AG04449 (cell line): ENCODE measurements at regions not wholly inside any gene's neighbourhood (a gene's known extent, or its start where the extent isn't known, plus 50 kb on each side); places are given as distances from the start of the nearest gene placed in this dataset.

Source experiments
- CTCF ChIA-PET: fragments of 350-600 bp; formaldehyde crosslinking; extraction: SDS; loops from one replicate; lab custom pipeline; 2021; ENCODE audit warnings: antibody characterized with exemption; lab: Yijun Ruan, JAX
- POLR2A ChIA-PET: fragments of 400-600, 350-600 bp; formaldehyde crosslinking; extraction: SDS; loops from one replicate; lab custom pipeline; 2020; ENCODE audit warnings: antibody characterized with exemption, inconsistent platforms; lab: Yijun Ruan, JAX
- DNase-seq: peaks from one replicate; pipeline ENCODE4 v3.0.0-alpha.2; 2010; ENCODE audit warnings: low read depth, low spot score
- H3K4me3 ChIP-seq: 2 replicates; pipeline ENCODE4 v1.5.1; 2011; ENCODE audit warnings: low read depth, mild to moderate bottlenecking, control low read depth, low read length
- TF ChIP-seq, protein P1 (sequence below): IDR thresholded peaks from one replicate; pipeline ENCODE4 v1.5.1; 2011; ENCODE audit warnings: mild to moderate bottlenecking, moderate library complexity, low read length, control low read depth, inconsistent platforms; ENCODE audit not compliant: insufficient read depth; ENCODE audit errors: missing control alignments

DNA sequence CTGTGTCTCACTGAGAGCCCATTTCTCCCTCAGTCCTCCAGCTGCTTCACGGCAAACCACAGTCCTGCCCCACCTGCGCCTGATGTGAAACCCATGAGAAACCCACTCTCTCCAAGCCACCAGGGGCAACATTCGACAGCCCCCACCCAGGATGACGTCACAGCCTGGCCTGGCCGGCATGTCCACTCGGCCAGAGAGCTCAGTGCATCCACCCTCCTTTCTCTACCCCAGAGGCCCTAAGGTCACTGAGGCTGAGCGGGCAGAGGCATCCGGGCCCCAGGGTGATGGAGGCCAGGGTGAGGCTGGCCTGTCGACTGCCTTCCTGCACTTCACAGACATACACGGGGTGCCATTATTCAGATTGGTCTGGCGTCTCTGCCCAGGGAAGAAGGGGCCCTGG lies 402.7 kb upstream of the MYT1L start:
- TF ChIP-seq, protein P1, sequence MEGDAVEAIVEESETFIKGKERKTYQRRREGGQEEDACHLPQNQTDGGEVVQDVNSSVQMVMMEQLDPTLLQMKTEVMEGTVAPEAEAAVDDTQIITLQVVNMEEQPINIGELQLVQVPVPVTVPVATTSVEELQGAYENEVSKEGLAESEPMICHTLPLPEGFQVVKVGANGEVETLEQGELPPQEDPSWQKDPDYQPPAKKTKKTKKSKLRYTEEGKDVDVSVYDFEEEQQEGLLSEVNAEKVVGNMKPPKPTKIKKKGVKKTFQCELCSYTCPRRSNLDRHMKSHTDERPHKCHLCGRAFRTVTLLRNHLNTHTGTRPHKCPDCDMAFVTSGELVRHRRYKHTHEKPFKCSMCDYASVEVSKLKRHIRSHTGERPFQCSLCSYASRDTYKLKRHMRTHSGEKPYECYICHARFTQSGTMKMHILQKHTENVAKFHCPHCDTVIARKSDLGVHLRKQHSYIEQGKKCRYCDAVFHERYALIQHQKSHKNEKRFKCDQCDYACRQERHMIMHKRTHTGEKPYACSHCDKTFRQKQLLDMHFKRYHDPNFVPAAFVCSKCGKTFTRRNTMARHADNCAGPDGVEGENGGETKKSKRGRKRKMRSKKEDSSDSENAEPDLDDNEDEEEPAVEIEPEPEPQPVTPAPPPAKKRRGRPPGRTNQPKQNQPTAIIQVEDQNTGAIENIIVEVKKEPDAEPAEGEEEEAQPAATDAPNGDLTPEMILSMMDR: no peak
- no peak for DNase-seq
- POLR2A ChIA-PET: no interaction called here
- no peak overlapping the region for H3K4me3 ChIP-seq
- CTCF ChIA-PET: no interaction called here

DNA sequence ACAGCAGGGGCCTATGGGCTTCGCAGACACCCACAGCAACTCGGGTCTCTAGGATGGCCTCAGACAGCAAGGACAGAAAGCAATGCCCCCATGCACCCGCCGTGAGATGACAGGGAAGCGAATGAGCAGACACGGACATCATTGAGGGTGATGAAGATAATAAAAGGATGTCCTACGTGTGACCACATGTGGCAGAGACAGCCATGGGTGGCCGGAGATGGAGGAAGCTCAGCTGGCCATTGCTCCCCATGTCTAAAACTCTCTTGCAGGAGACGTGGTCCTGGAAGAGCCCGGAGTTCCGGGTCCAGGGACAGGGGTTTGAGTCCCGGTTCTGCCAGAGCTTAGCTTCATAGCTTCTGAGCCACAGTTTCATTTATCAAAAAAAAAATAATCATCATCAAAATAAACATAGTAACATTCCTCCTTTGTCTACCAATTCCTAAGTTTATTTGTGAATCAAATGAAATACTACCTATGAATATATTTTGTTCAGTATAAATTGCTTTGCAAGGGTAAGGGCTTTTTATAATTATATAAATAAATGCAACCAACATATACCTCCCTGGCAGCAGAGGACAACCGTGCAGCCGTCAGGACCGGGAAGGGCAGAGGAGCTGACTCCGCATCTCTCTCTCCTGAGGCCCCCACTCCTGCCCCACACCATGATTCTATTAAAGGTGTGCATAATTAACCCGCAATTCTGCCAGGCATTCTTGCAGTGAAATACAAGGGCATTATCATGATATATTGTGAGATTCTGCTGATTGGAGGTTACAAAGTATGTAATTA lies 401.4 kb upstream of the MYT1L start:
- TF ChIP-seq, protein P1: no peak
- no peak for DNase-seq
- no peak overlapping the region for H3K4me3 ChIP-seq
- CTCF ChIA-PET: no interaction called here
- POLR2A ChIA-PET: no interaction called here

DNA sequence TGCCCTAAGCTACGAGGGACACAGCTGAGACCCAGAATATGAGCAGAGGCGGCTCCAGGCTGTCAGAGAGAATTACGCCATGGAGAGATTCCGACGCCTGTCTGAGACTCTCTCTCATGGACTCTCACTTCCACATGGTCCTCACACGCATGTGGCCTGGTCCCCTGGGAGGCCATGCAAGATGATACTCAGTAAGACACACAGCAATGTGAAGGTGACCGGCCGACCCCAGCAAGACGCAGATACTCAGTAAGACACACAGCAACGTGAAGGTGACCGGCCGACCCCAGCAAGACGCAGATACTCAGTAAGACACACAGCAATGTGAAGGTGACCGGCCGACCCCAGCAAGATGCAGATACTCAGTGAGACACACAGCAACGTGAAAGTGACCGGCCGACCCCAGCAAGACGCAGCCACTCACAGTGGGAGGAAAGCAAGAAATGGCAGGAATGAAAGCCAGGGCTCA lies 400.8 kb upstream of the MYT1L start:
- H3K4me3 ChIP-seq: no peak overlapping the region
- TF ChIP-seq, protein P1: no peak
- CTCF ChIA-PET: no interaction called here
- POLR2A ChIA-PET: no interaction called here
- DNase-seq: no peak

DNA sequence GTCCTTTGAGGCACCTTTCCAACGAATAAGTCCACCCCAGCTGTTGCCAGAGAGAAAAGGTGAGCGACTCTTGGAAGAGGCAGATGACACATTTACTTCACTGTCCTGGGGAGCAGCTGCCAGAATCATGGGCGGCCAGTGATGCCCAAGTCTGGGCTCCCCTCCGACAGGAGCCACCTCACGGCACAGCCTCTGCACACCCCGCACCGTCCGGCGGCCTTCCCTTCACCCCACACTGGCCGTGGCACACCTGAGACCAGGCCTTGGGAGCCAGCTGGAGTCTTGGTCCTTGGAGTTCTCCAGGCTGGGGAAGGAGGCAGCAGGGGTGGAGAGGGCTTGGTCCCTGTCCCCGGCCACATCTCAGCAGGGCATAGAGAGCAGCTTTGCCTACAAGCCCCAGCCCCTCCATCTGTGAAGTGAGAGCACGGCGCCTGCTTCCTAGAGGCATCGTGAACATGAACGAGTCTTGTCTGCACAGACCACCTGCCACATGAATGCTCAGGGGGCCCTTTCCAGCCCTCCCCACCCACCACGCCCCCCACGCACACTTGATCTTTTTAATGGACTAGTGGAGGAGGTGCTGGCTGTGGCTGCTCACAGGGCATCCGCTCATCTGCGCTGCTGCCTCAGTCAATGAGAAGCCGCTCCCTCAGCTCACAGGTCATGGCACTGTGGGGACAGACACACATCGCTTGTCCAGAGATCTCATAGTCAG lies 400.2 kb upstream of the MYT1L start:
- no peak for DNase-seq
- ChIA-PET POLR2A (no interaction called here), CTCF (no interaction called here)
- H3K4me3 ChIP-seq: no peak overlapping the region
- TF ChIP-seq, protein P1: no peak

DNA sequence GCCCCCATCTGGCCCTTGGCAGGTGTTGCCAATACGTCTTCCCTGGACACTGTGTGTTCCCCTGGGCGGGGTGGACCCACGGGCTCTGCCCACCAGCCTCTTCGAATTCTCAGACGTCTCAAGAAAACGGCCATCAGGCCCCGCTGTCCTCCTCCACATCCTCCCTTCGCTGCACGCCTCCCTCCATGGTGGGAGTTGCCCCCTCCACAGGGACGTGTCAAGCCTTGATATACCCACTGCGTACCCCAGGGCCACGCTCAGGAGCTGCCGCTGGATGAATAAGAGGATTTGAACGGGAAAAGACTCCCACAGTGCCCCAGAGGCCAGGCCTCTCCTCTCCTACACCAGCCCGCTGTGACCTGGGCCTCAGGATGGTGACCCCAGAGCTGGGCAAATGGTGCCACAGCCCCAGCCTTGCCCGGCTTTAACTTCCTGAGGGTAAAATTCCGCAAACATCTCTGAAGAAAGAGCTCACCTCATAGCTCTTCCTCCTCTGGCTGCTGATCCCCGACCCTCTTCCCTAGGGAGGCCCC lies 399.3 kb upstream of the MYT1L start:
- CTCF ChIA-PET: no interaction called here
- TF ChIP-seq, protein P1: no peak
- H3K4me3 ChIP-seq: no peak overlapping the region
- no peak for DNase-seq
- POLR2A ChIA-PET: no interaction called here

DNA sequence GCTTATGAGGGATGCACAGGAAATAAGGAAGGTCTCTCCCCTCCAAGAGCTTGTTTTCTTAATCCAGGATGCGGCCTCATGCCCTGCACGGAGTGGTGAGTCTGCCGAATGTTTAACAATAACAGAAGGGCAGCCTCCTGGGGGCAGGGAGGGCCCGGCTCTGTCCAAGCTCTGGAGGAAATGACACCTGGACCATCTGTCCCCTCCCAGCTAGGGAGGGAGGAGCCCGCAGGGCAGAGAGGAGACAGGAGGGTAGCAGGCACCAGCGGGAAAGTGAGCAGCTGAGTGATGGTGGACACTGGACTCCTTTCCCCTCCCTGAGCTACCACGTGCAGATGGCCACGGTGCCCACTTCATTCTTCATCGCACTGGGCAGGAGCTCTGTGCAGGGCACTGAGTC lies 398.2 kb upstream of the MYT1L start:
- TF ChIP-seq, protein P1: no peak
- no peak for DNase-seq
- CTCF ChIA-PET: no interaction called here
- H3K4me3 ChIP-seq: no peak overlapping the region
- POLR2A ChIA-PET: no interaction called here
